ENCODE measurements at regions not wholly inside any gene's neighbourhood (a gene's known extent, or its start where the extent isn't known, plus 50 kb on each side); places are given as distances from the start of the nearest gene placed in this dataset.

- no peak for TF ChIP-seq CHD7 (IDR thresholded peaks at IDR 0.05; ENCODE audit: low read depth, low read length)
- TF ChIP-seq VEZF1 (CRISPR knock-in tag; IDR thresholded peaks at IDR 0.05) = no peak
- TF ChIP-seq ZNF696 (CRISPR knock-in tag; conservative IDR thresholded peaks at IDR 0.05) = no peak
- TF ChIP-seq RB1 (IDR thresholded peaks at IDR 0.05; ENCODE audit: low read depth) = no peak
These were observed 832.0 kb downstream of the OTOL1 start (continued) for GRCh38 chr3:162328649-162329048.
